ENCODE measurements at regions not wholly inside any gene's neighbourhood (a gene's known extent, or its start where the extent isn't known, plus 50 kb on each side); places are given as distances from the start of the nearest gene placed in this dataset.

DNA sequence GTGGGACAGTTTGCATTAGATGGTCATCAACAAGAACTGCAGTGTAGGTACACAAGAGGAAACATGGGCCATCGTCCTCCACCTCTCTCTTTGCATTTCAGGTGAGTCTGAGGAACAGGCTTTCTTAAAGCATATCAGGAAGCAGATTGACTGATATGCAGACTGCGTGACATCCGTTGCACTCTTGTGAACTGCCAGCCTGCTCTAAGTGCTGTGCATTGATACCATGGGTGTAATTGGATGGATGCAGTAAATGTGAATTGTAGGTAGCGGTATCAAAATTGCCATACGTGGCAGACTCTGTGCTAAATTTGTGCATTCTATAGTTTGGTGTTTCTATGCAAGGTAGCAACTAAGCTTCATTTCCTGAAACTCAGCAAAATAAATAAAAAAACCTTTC is 1008.3 kb downstream of the EFNB2 start:
- TF ChIP-seq, protein P1, sequence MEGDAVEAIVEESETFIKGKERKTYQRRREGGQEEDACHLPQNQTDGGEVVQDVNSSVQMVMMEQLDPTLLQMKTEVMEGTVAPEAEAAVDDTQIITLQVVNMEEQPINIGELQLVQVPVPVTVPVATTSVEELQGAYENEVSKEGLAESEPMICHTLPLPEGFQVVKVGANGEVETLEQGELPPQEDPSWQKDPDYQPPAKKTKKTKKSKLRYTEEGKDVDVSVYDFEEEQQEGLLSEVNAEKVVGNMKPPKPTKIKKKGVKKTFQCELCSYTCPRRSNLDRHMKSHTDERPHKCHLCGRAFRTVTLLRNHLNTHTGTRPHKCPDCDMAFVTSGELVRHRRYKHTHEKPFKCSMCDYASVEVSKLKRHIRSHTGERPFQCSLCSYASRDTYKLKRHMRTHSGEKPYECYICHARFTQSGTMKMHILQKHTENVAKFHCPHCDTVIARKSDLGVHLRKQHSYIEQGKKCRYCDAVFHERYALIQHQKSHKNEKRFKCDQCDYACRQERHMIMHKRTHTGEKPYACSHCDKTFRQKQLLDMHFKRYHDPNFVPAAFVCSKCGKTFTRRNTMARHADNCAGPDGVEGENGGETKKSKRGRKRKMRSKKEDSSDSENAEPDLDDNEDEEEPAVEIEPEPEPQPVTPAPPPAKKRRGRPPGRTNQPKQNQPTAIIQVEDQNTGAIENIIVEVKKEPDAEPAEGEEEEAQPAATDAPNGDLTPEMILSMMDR (IDR thresholded peaks at IDR 0.05; ENCODE audit: control insufficient read depth, insufficient read depth, low read depth, low read length, missing control alignments) = no peak
- H3K4me3 ChIP-seq (ENCODE audit: control insufficient read depth, low read depth, low read length) = no peak overlapping the region
- no peak for DNase-seq (ENCODE audit: low read depth)

DNA sequence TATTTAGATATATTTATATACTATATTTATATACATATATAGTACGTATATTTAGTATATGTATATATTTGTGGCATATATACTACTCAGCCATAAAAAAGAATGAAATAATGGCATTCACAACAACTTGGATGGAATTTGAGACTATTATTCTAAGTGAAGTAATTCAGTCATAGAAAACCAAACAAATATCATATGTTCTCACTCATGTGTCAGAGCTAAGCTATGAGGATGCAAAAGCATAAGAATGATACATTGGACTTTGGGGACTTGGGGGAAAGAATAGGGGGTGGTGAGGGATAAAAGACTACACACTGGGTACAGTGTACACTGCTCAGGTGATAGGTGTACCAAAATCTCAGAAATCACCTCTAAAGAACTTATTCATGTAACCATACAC is 1015.7 kb downstream of the EFNB2 start:
- no peak for DNase-seq (ENCODE audit: low read depth)

DNA sequence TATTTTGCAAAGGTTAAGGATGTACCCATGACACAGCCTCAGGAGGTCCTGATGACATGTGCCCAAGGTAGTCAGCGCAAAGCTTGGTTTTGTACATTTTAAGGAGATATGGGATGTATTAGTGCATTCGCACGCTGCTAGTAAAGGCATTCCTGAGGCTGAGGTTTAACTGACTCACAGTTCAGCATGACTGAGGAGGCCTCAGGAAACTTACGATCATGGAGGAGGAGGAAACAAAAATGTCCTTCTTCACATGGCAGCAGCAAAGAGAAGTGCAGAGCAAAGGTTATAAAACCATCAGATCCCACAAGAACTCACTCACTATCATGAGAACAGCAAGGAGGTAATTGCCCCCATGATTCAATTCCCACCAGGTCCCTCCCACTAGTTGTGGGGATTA is 1017.4 kb downstream of the EFNB2 start:
- TF ChIP-seq, protein P1 (IDR thresholded peaks at IDR 0.05; ENCODE audit: control insufficient read depth, insufficient read depth, low read depth, low read length, missing control alignments) = no peak
- no peak overlapping the region for H3K4me3 ChIP-seq (ENCODE audit: control insufficient read depth, low read depth, low read length)
- peak; percentile 47 for DNase-seq (ENCODE audit: low read depth)

More for the DNA sequence above, 1015.7 kb downstream of the EFNB2 start:
- TF ChIP-seq, protein P1 (IDR thresholded peaks at IDR 0.05; ENCODE audit: control insufficient read depth, insufficient read depth, low read depth, low read length, missing control alignments) = no peak
- no peak overlapping the region for H3K4me3 ChIP-seq (ENCODE audit: control insufficient read depth, low read depth, low read length)

DNA sequence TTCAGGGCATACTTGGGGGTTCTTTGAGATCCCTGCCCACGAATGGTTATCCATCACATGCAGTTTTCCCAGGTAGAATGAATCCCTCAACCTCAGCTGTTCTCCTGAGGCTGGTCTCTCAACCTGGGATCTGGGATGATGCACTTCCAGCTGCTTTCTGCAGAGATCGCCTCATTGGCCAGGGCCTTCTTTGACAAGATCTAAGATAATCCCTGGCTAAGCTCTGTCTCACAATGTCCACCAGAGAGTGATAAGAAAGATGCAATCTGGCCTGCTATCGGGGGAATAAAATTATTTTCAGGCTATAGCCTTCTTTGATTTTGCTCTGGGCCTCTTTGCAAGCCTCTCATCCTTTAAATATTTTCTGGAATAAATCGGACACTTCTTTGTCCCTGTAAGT is 1021.1 kb downstream of the EFNB2 start:
- DNase-seq (ENCODE audit: low read depth) = no peak
- TF ChIP-seq, protein P1 (IDR thresholded peaks at IDR 0.05; ENCODE audit: control insufficient read depth, insufficient read depth, low read depth, low read length, missing control alignments) = no peak
- no peak overlapping the region for H3K4me3 ChIP-seq (ENCODE audit: control insufficient read depth, low read depth, low read length)

GRCh38 chr13:105513448-105513847 is 1022.0 kb downstream of the EFNB2 start:
- no peak overlapping the region for H3K4me3 ChIP-seq (ENCODE audit: control insufficient read depth, low read depth, low read length)
- no peak for DNase-seq (ENCODE audit: low read depth)
- TF ChIP-seq, protein P1 (IDR thresholded peaks at IDR 0.05; ENCODE audit: control insufficient read depth, insufficient read depth, low read depth, low read length, missing control alignments) = no peak

- no peak for DNase-seq (ENCODE audit: low read depth)
- TF ChIP-seq, protein P1 (IDR thresholded peaks at IDR 0.05; ENCODE audit: control insufficient read depth, insufficient read depth, low read depth, low read length, missing control alignments) = no peak
- H3K4me3 ChIP-seq (ENCODE audit: control insufficient read depth, low read depth, low read length) = no peak overlapping the region
Observed at GRCh38 chr13:105509981-105510762, 1025.3 kb downstream of the EFNB2 start.

All from AG09309 (cell line).